K562 (cell line): ENCODE measurements at regions not wholly inside any gene's neighbourhood (a gene's known extent, or its start where the extent isn't known, plus 50 kb on each side); places are given as distances from the start of the nearest gene placed in this dataset.

Experiments
- ATAC-seq: fragments of 200-7000 bp; cut with Tn5 transposase; 3 replicates; pipeline ENCODE4 v1.9.1; 2020; ENCODE audit warnings: moderate library complexity
- BruUV-seq: library from RNA; stranded (reverse); fragments of 400-500 nt; replicated peaks from 2 replicates; lab custom pipeline; 2021; lab: Mats Ljungman, UMichigan
- CTCF ChIA-PET: fragments of 300-600 bp; formaldehyde crosslinking; extraction: SDS; loops from one replicate; lab custom pipeline; 2021; ENCODE audit warnings: low intra/inter-chr PET ratio; lab: Yijun Ruan, JAX
- POLR2A ChIA-PET: fragments of 300-600, 350-650 bp; sonication (Branson Sonifier 250); formaldehyde crosslinking; extraction: SDS; loops from one replicate; lab custom pipeline; 2021; ENCODE audit warnings: antibody characterized with exemption, inconsistent platforms; lab: Yijun Ruan, JAX
- DNase-seq, 4 experiments: peaks; one replicate each; pipeline versions ENCODE4 v3.0.0 to v3.0.0-alpha.2; 2011 to 2018; ENCODE audit warnings: low spot score in 3 of 4, mixed read lengths in 3 of 4; ENCODE audit errors: extremely low read depth in 1 of 4
- FAIRE-seq: peaks from 2 replicates; lab custom pipeline; 2011; peaks lifted over from hg19 to GRCh38; lab: Jason Lieb, UNC
- H2AFZ ChIP-seq: 2 replicates; pipeline ENCODE4 v1.6.0; 2011; ENCODE audit warnings: low read depth, low read length, control low read depth, inconsistent platforms
- H3K27ac ChIP-seq: fragments of 200-600 bp; 3 replicates; pipeline ENCODE4 v1.8.0; 2011; ENCODE audit warnings: low read depth, mild to moderate bottlenecking, control low read depth, inconsistent platforms, low read length, moderate library complexity, mixed read lengths; ENCODE audit errors: extremely low read depth
- H3K27me3 ChIP-seq, 2 experiments: fragments of 300-600 bp in 1 of 2; 2 replicates in 1 of 2; 3 replicates in 1 of 2; pipeline versions ENCODE4 v1.6.0 to v1.8.0; 2011; ENCODE audit warnings: inconsistent platforms in 2 of 2, low read length in 2 of 2, mild to moderate bottlenecking in 1 of 2, mixed read lengths in 1 of 2, moderate library complexity in 1 of 2; ENCODE audit not compliant: control insufficient read depth in 2 of 2, insufficient read depth in 2 of 2
- H3K36me3 ChIP-seq: fragments of 300-600 bp; 3 replicates; pipeline ENCODE4 v1.8.0; 2011; ENCODE audit warnings: mild to moderate bottlenecking, low read length, inconsistent platforms; ENCODE audit not compliant: control insufficient read depth, insufficient read depth
- H3K4me1 ChIP-seq, 2 experiments: fragments of 200-600 bp in 1 of 2; replicated peaks in 1 of 2; 2 replicates in 1 of 2; 3 replicates in 1 of 2; pipeline versions ENCODE4 v1.5.1 to v1.8.0; 2011; ENCODE audit warnings: inconsistent platforms in 2 of 2, low read length in 2 of 2, mild to moderate bottlenecking in 1 of 2, mixed read lengths in 1 of 2, moderate library complexity in 1 of 2; ENCODE audit not compliant: control insufficient read depth in 2 of 2, insufficient read depth in 2 of 2
- H3K4me2 ChIP-seq: 2 replicates; pipeline ENCODE4 v1.6.1; 2011; ENCODE audit warnings: low read length, control low read depth, inconsistent platforms, mixed read lengths; ENCODE audit not compliant: insufficient read depth
- H3K4me3 ChIP-seq: fragments of 200-600 bp; sonication (generic), shearing (Covaris generic); 2 replicates; pipeline ENCODE4 v1.5.1; 2016; ENCODE audit warnings: control low read depth, inconsistent platforms
- H3K79me2 ChIP-seq: fragments of 200-600 bp; 3 replicates; pipeline ENCODE4 v1.8.0; 2011; ENCODE audit warnings: low read length, inconsistent platforms; ENCODE audit not compliant: control insufficient read depth, insufficient read depth
- H3K9ac ChIP-seq, 2 experiments: 2 replicates each; pipeline versions ENCODE4 v1.6.0 to v1.6.1; 2011; ENCODE audit warnings: low read depth in 2 of 2, low read length in 2 of 2, control low read depth in 1 of 2, inconsistent platforms in 1 of 2, mild to moderate bottlenecking in 1 of 2, mixed read lengths in 1 of 2; ENCODE audit not compliant: insufficient read depth in 1 of 2
- H3K9me1 ChIP-seq: one replicate; pipeline ENCODE4 v1.6.0; 2011; ENCODE audit warnings: inconsistent platforms, mild to moderate bottlenecking, low read length, moderate library complexity; ENCODE audit not compliant: control insufficient read depth, insufficient read depth
- H3K9me3 ChIP-seq: replicated peaks from 2 replicates; pipeline ENCODE4 v1.5.1; 2011; ENCODE audit warnings: low read depth, low read length, inconsistent platforms; ENCODE audit not compliant: control insufficient read depth, insufficient read depth
- H4K20me1 ChIP-seq: replicated peaks from 2 replicates; pipeline ENCODE4 v1.6.1; 2011; ENCODE audit warnings: low read length, inconsistent platforms, mixed read lengths; ENCODE audit not compliant: control insufficient read depth, insufficient read depth
- KLF6 ChIP-seq: fragments of 250-450 bp; sonication (Bioruptor Pico); IDR thresholded peaks from 2 replicates; pipeline ENCODE4 v1.4.0; 2020; ENCODE audit warnings: mild to moderate bottlenecking, moderate library complexity, borderline replicate concordance
- MEF2A ChIP-seq: IDR thresholded peaks from 2 replicates; pipeline ENCODE4 v1.6.1; 2011; ENCODE audit warnings: low read depth, mild to moderate bottlenecking, low read length, moderate library complexity; ENCODE audit not compliant: control insufficient read depth
- MTA2 ChIP-seq: fragments of 450-650 bp; IDR thresholded peaks from 2 replicates; pipeline ENCODE4 v1.6.1; 2016; ENCODE audit warnings: low read depth
- NR4A1 ChIP-seq, 2 experiments: fragments of 250-450 bp in 1 of 2; fragments of 450-650 bp in 1 of 2; sonication (Bioruptor Pico) in 1 of 2; IDR thresholded peaks; 2 replicates each; pipeline versions ENCODE4 v1.4.0 to v1.6.1; 2016 to 2020; ENCODE audit warnings: mild to moderate bottlenecking in 2 of 2, missing compliant biosample characterization in 1 of 2, missing genetic modification characterization in 1 of 2, moderate library complexity in 1 of 2
- NRF1 ChIP-seq, 2 experiments: fragments of 450-650 bp; IDR thresholded peaks in 1 of 2; conservative IDR thresholded peaks in 1 of 2; 2 replicates each; pipeline ENCODE4 v1.6.1; 2014; ENCODE audit warnings: mild to moderate bottlenecking in 2 of 2
- POLR2AphosphoS5 ChIP-seq: IDR thresholded peaks from 2 replicates; pipeline ENCODE4 v1.6.1; 2011; ENCODE audit warnings: mild to moderate bottlenecking, low read depth, low read length, moderate library complexity; ENCODE audit not compliant: control insufficient read depth, insufficient read depth
- SAP30 ChIP-seq: fragments of 200-600 bp; sonication (generic); IDR thresholded peaks from 2 replicates; pipeline ENCODE4 v1.6.1; 2012; ENCODE audit warnings: borderline replicate concordance, low read depth, mild to moderate bottlenecking, moderate library complexity, low read length, control low read depth, inconsistent platforms; ENCODE audit not compliant: insufficient read depth, poor library complexity, severe bottlenecking
- ZBTB49 ChIP-seq: sonication (generic); formaldehyde crosslinking; IDR thresholded peaks from 2 replicates; pipeline ENCODE4 v1.8.0; 2022; ENCODE audit warnings: missing genetic modification reagents, mild to moderate bottlenecking, borderline replicate concordance
- ZNF134 ChIP-seq: fragments of 250-450 bp; sonication (Bioruptor Pico); conservative IDR thresholded peaks from 2 replicates; pipeline ENCODE4 v1.4.0; 2020
- ZNF217 ChIP-seq: sonication (generic); formaldehyde crosslinking; IDR thresholded peaks from 2 replicates; pipeline ENCODE4 v1.8.0; 2022; ENCODE audit warnings: mild to moderate bottlenecking, missing genetic modification reagents
- ZNF253 ChIP-seq: fragments of 250-450 bp; sonication (Bioruptor Pico); conservative IDR thresholded peaks from 2 replicates; pipeline ENCODE4 v1.6.1; 2021; ENCODE audit warnings: mild to moderate bottlenecking
- ZNF3 ChIP-seq: fragments of 250-450 bp; sonication (Bioruptor Pico); IDR thresholded peaks from 2 replicates; pipeline ENCODE4 v1.5.0; 2021; ENCODE audit warnings: mild to moderate bottlenecking, moderate library complexity
- ZNF354B ChIP-seq: fragments of 250-450 bp; sonication (Bioruptor Pico); IDR thresholded peaks from 2 replicates; pipeline ENCODE4 v1.4.0; 2020
- WGBS: fragments of 100-300 bp; shearing (Covaris generic); methylation state at CpG from one replicate; pipeline ENCODE4 v1.1.6; 2016; ENCODE audit warnings: low coverage, mixed read lengths; ENCODE audit not compliant: insufficient coverage; ENCODE audit errors: missing lambda C conversion rate; 5-methylcytosine and 5-hydroxymethylcytosine counted together
- in situ Hi-C: fragments of 300-500 bp; cut with MboI; formaldehyde crosslinking; loops from 4 replicates; pipeline ENCODE4 v1.15.0; 2018; ENCODE audit warnings: inconsistent platforms, mixed read lengths
- intact Hi-C: fragments of 100-400 bp; cut with micrococcal nuclease; formaldehyde crosslinking; loops from 2 replicates; pipeline ENCODE4 v1.14.2; 2022
- TF ChIP-seq, protein P1 (sequence below): fragments of 250-450 bp; sonication (Bioruptor Pico); IDR thresholded peaks from 2 replicates; pipeline ENCODE4 v1.5.0; 2021; ENCODE audit warnings: mild to moderate bottlenecking, moderate library complexity
- TF ChIP-seq, protein P2 (sequence below): sonication (generic); formaldehyde crosslinking; IDR thresholded peaks from 2 replicates; pipeline ENCODE4 v1.8.0; 2022; ENCODE audit warnings: mild to moderate bottlenecking, missing genetic modification reagents, borderline replicate concordance

GRCh38 chr5:89721353-89721752, 688.2 kb downstream of the CETN3 start:
- Histone ChIP-seq H3K9me1 (no peaks in the 10 kb centered on the region), H4K20me1 (no peaks in the 10 kb centered on the region), H3K9ac (no peak overlapping the region), H3K4me3 (no peak overlapping the region), H3K79me2 (no peaks in the 10 kb centered on the region), H3K4me2 (no peak overlapping the region), H3K27ac (no peak overlapping the region), H3K36me3 (no peaks in the 10 kb centered on the region), H3K4me1 (no peaks in the 10 kb centered on the region), H3K27me3 (no peaks in the 10 kb centered on the region), H3K9me3 (no peaks in the 10 kb centered on the region), H2AFZ (no peak overlapping the region)
- CTCF ChIA-PET, result no interaction called here
- no TSS peak for BruUV-seq
- ATAC-seq, result no peak
- POLR2A ChIA-PET, result no interaction called here
- intact Hi-C loops (loop anchor here (10.0 kb wide), 1 partner anchor 457 kb away; no protein-coding TSS in a partner anchor), in situ Hi-C loops (no loop called here)
- FAIRE-seq, result no peak
- WGBS, result 7% methylated on average over 2 of the region's 2 CpGs
- DNase-seq, result no peak
- TF ChIP-seq POLR2AphosphoS5, result no peak
- no peak for TF ChIP-seq ZBTB49 (CRISPR knock-in tag)
- TF ChIP-seq, protein P1, sequence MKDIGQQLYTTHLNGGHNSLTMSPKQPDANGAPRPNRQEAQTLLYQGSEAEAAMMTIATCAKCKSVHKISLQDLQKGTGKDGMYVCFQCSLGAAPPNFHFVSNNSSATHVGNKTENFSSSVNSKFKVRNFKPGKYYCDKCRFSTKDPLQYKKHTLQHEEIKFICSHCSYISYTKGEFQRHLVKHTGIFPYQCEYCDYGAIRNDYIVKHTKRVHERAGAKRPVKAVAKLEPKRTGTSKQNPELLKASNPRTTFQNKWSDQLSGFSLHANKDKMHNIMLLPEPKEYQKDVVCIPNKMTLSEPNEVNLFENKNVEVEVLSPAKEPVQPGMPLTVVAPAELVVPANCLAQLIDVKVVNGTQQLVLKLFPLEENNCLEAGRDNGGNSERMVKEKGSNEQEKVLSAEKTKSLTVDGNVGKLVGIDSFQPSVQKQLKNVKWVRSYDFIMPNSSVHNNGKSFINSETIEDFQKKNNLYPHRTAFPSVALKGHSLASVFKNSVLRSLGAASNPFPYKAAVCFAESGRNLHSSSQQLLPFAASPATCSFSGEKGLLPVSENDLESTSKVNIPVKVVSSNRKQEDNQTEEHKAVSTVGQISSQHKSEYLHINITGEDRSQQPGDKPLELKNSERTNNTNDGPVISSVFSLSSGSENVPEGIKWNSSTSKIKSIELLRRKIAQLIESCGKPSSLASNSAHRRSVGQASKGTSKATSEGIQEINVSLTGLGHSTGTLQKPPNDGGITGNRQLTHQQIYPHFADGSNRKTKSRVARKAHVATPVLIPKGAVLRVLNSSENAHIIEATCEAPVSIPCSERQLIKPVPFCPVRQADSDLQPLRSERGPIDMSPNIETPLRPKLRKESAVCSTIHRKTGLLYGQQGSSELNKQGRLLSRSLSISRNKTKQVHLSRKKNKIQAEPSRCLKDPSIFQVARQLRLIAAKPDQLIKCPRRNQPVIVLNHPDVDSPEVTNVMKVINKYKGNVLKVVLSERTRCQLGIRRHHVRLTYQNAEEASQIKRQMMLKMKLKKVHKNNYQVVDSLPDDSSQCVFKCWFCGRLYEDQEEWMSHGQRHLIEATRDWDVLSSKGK (CRISPR knock-in tag), result no peak
- TF ChIP-seq MEF2A, result no peak
- TF ChIP-seq, protein P2, sequence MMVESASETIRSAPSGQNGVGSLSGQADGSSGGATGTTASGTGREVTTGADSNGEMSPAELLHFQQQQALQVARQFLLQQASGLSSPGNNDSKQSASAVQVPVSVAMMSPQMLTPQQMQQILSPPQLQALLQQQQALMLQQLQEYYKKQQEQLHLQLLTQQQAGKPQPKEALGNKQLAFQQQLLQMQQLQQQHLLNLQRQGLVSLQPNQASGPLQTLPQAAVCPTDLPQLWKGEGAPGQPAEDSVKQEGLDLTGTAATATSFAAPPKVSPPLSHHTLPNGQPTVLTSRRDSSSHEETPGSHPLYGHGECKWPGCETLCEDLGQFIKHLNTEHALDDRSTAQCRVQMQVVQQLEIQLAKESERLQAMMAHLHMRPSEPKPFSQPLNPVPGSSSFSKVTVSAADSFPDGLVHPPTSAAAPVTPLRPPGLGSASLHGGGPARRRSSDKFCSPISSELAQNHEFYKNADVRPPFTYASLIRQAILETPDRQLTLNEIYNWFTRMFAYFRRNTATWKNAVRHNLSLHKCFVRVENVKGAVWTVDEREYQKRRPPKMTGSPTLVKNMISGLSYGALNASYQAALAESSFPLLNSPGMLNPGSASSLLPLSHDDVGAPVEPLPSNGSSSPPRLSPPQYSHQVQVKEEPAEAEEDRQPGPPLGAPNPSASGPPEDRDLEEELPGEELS (CRISPR knock-in tag), result no peak
- no peak for TF ChIP-seq ZNF217 (CRISPR knock-in tag)
- no peak for TF ChIP-seq ZNF3 (CRISPR knock-in tag)
- TF ChIP-seq NR4A1 (CRISPR knock-in tag; IDR thresholded peaks at IDR 0.05), result no peak
- no peak for TF ChIP-seq NR4A1 (tag; IDR thresholded peaks at IDR 0.05)
- TF ChIP-seq NRF1 (conservative IDR thresholded peaks at IDR 0.05 in 1 of 2, IDR thresholded peaks at IDR 0.05 in 1 of 2), result no peak
- TF ChIP-seq ZNF354B (CRISPR knock-in tag), result no peak
- no peak for TF ChIP-seq KLF6 (CRISPR knock-in tag)
- no peak for TF ChIP-seq ZNF253 (CRISPR knock-in tag)
- TF ChIP-seq SAP30, result no peak
- TF ChIP-seq ZNF134 (CRISPR knock-in tag), result no peak
- TF ChIP-seq MTA2, result no peak
